Activated CD8-positive, alpha-beta T cell treated with anti-CD3 and anti-CD28 coated beads for 36 hours (primary cell): ENCODE measurements at regions not wholly inside any gene's neighbourhood (a gene's known extent, or its start where the extent isn't known, plus 50 kb on each side); places are given as distances from the start of the nearest gene placed in this dataset.

ENCODE experiments used
- ATAC-seq: fragments of 200-7000 bp; cut with Tn5 transposase; one replicate; pipeline ENCODE4 v1.10.0; 2021; ENCODE audit warnings: mild to moderate bottlenecking, moderate library complexity
- CTCF ChIA-PET: fragments of 350-600 bp; sonication (Branson Sonifier 250); formaldehyde crosslinking; loops from one replicate; lab custom pipeline; 2021; ENCODE audit warnings: antibody characterized with exemption; lab: Charles Lee
- POLR2A ChIA-PET: fragments of 350-600 bp; sonication (Branson Sonifier 250); formaldehyde crosslinking; loops from one replicate; lab custom pipeline; 2021; ENCODE audit warnings: antibody characterized with exemption; lab: Charles Lee
- DNase-seq: peaks from one replicate; pipeline ENCODE4 v3.0.0-alpha.2; 2020
- H3K27ac Mint-ChIP-seq: one replicate; pipeline ENCODE4 v1.8.0; 2021; ENCODE audit warnings: mild to moderate bottlenecking, mixed read lengths
- H3K27me3 Mint-ChIP-seq: one replicate; pipeline ENCODE4 v1.8.0; 2021; ENCODE audit warnings: mixed read lengths
- H3K36me3 Mint-ChIP-seq: one replicate; pipeline ENCODE4 v1.8.0; 2021; ENCODE audit warnings: low read depth, mixed read lengths
- H3K4me1 Mint-ChIP-seq: one replicate; pipeline ENCODE4 v1.8.0; 2021; ENCODE audit warnings: low read depth, mixed read lengths
- H3K4me3 Mint-ChIP-seq: one replicate; pipeline ENCODE4 v1.8.0; 2021; ENCODE audit warnings: mild to moderate bottlenecking, moderate library complexity, mixed read lengths
- H3K9me3 Mint-ChIP-seq: one replicate; pipeline ENCODE4 v1.8.0; 2021; ENCODE audit warnings: mixed read lengths
- intact Hi-C: fragments of 100-400 bp; cut with micrococcal nuclease; formaldehyde crosslinking; loops from one replicate; pipeline ENCODE4 v1.10.0; 2022
- TF ChIP-seq, protein P1 (sequence below): fragments of 200-600 bp; IDR thresholded peaks from one replicate; pipeline ENCODE4 v1.8.0; 2022; ENCODE audit warnings: antibody characterized with exemption, mild to moderate bottlenecking

- CTCF ChIA-PET = interaction anchor here (0.9 to 3.6 kb wide), 5 partner anchors 11 to 365 kb away, joined by 3 to 36 read pairs (median 3); no protein-coding TSS in a partner anchor
Measured at GRCh38 chr17:34143430-34143829, 111.7 kb upstream of the CCL2 start.

DNA sequence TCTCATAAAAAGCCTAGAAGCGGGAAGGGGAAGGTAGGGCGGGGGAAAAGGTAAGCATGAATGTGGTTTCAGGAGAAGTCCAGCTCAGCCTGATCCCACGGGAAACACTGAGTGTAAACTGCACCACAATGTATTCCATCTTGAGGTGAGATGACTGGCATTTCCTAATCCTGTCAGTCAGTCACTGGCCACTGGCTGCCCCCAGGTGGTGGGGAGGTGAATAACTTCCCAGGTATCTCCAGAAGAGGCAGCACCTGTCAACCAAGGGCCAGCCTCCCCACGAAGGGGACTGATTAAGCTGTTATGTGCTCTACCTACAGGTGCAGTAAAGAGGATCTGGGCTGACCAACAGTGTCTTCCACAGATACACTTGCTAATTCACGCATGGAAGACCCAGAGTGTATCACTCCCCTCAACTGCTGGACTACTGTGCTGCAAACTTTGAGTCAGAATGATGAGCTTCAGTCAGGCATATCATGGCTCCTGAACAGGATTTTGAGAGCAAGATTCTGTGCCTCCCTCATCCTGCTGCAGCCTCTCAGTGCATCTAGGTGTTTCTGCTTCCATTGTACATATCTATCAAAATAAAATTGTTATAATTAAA is 108.5 kb upstream of the CCL2 start:
- ATAC-seq (peak; percentile 67), DNase-seq (peak; percentile 79)
- intact Hi-C loops = loop anchor here (5.0 kb wide), 1 partner anchor 369 kb away; no protein-coding TSS in a partner anchor
- no peak overlapping the region for H3K27ac Mint-ChIP-seq
- ChIA-PET POLR2A (no interaction called here), CTCF (interaction anchor here (0.6 to 3.6 kb wide), 17 partner anchors 10 to 380 kb away, joined by 3 to 36 read pairs (median 4); no protein-coding TSS in a partner anchor)
- H3K4me3 Mint-ChIP-seq = no peak overlapping the region
- no peaks in the 10 kb centered on the region for H3K4me1 Mint-ChIP-seq
- TF ChIP-seq, protein P1, sequence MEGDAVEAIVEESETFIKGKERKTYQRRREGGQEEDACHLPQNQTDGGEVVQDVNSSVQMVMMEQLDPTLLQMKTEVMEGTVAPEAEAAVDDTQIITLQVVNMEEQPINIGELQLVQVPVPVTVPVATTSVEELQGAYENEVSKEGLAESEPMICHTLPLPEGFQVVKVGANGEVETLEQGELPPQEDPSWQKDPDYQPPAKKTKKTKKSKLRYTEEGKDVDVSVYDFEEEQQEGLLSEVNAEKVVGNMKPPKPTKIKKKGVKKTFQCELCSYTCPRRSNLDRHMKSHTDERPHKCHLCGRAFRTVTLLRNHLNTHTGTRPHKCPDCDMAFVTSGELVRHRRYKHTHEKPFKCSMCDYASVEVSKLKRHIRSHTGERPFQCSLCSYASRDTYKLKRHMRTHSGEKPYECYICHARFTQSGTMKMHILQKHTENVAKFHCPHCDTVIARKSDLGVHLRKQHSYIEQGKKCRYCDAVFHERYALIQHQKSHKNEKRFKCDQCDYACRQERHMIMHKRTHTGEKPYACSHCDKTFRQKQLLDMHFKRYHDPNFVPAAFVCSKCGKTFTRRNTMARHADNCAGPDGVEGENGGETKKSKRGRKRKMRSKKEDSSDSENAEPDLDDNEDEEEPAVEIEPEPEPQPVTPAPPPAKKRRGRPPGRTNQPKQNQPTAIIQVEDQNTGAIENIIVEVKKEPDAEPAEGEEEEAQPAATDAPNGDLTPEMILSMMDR = peak; percentile 64
- H3K27me3 Mint-ChIP-seq = peaks cover 11% of the 10 kb centered on the region
- H3K36me3 Mint-ChIP-seq = no peaks in the 10 kb centered on the region
- H3K9me3 Mint-ChIP-seq = no peaks in the 10 kb centered on the region

More at GRCh38 chr17:34143430-34143829, 111.7 kb upstream of the CCL2 start:
- TF ChIP-seq, protein P1 = no peak
- H3K36me3 Mint-ChIP-seq = no peaks in the 10 kb centered on the region
- H3K9me3 Mint-ChIP-seq = no peaks in the 10 kb centered on the region
- intact Hi-C loops = no loop called here
- POLR2A ChIA-PET = no interaction called here
- no peak overlapping the region for H3K27ac Mint-ChIP-seq
- H3K4me1 Mint-ChIP-seq = no peaks in the 10 kb centered on the region
- DNase-seq (no peak), ATAC-seq (no peak)
- no peak overlapping the region for H3K4me3 Mint-ChIP-seq
- H3K27me3 Mint-ChIP-seq = peaks cover 20% of the 10 kb centered on the region

GRCh38 chr17:34151102-34151501 is 104.0 kb upstream of the CCL2 start:
- DNase-seq = no peak
- no peaks in the 10 kb centered on the region for H3K9me3 Mint-ChIP-seq
- POLR2A ChIA-PET = no interaction called here
- TF ChIP-seq, protein P1 = no peak
- CTCF ChIA-PET = interaction anchor here (1.2 kb wide), 1 partner anchor 20 kb away, joined by 3 read pairs; no protein-coding TSS in a partner anchor
- H3K36me3 Mint-ChIP-seq = no peaks in the 10 kb centered on the region
- peaks cover 17% of the 10 kb centered on the region for H3K27me3 Mint-ChIP-seq
- H3K4me1 Mint-ChIP-seq = peaks cover 5% of the 10 kb centered on the region
- intact Hi-C loops = no loop called here
- no peak for ATAC-seq
- H3K27ac Mint-ChIP-seq = no peak overlapping the region
- H3K4me3 Mint-ChIP-seq = no peak overlapping the region

DNA sequence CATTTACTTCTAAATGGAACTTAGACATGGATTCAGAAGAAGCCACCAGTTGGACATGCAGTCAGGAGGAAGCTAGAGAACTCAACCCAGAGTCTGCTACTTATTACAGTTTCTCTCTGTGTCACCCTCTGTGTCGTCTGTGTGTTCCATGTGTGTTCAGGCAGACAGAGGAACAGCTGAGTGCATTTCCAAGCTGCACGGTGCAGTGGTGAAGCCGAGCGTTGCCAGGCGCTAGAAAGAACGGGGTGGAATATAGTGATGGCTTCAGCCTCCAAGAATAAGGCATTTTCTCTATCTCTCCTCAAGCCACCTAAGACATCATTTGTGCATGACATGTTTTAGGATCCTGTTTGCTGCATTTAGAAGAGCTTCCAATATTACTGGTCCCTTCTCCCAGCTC is 101.1 kb upstream of the CCL2 start:
- POLR2A ChIA-PET = no interaction called here
- no peaks in the 10 kb centered on the region for H3K9me3 Mint-ChIP-seq
- no peak overlapping the region for H3K27ac Mint-ChIP-seq
- intact Hi-C loops = no loop called here
- TF ChIP-seq, protein P1 = no peak
- no peaks in the 10 kb centered on the region for H3K36me3 Mint-ChIP-seq
- DNase-seq = no peak
- CTCF ChIA-PET = interaction anchor here (1.1 to 3.0 kb wide), 2 partner anchors 11 to 17 kb away, joined by 4 to 10 read pairs; no protein-coding TSS in a partner anchor
- H3K4me3 Mint-ChIP-seq = no peak overlapping the region
- peaks cover 5% of the 10 kb centered on the region for H3K4me1 Mint-ChIP-seq
- no peak for ATAC-seq
- H3K27me3 Mint-ChIP-seq = peaks cover 38% of the 10 kb centered on the region
